ENCODE measurements at regions not wholly inside any gene's neighbourhood (a gene's known extent, or its start where the extent isn't known, plus 50 kb on each side); places are given as distances from the start of the nearest gene placed in this dataset.

DNA sequence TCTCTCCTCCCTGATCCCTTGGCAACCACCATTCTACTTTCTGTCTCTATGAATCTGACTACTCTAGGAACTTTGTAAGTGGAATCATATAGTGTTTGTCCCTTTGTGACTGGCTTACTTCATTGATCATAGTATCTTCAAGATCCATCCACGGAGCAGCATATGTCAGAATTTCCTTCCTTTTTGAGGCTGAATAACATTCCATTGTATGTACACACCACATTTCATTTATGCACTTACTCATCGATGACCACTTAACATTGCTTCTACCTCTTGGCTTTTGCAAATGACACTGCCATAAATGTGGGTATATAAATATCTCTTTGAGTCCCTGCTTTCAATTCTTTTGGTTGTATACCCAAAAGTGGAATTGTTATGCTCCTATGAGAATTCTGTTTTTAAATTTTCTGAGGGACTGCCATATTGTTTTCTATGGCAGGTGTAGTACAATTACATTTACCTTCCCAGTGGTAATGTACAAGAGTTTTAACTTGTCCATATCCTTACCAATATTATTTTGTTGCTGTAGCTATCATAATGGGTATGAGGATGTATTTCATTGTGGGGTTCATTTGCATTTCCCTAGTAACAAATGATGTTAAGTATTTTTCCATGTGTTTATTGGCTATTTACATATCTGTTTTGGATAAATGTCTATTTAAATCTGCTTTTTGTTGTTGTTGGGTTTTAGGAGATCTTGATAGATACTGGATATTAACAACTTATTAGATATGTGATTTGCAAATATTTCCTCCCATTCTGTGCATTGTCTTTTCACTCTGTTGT, 466.1 kb downstream of the C4orf33 start:
- DNase-seq, result no peak

DNA sequence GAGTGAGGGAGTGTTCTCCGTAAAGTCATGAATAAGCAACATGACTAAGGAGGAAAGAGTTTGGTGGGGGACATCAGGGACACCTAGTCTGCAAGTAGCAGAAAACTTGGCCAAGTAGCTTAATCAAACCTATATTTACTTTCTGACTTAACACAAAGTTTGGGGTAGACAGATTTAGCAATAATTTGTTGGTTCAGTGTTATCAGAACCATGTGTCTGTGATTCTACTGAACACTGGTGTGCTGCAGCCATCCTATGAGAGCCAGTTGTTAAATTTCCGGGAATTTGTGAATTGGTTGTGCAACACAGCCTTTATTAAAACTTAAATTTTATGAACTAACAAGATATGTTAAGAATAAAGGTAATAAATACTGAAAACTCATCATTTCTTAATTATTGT, 469.3 kb downstream of the C4orf33 start:
- no peak for DNase-seq

DNA sequence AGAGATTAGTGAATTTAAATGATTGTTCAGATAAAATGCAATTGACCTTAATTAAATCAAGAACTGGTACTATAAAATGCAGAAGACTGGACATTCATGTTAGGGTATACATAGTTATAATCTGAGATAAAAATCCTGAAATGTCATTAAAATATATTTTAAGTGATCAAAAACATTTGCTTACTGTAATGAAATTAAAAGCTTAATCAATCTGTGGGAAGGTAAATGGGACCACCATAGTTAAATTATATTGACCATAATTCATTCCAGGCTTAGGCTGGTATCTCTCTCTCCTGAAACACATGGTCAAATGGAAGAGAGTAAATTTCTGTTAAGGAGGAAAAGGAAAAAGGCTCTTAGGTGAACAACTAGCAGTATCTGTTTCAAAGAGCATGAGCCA, 474.4 kb downstream of the C4orf33 start:
- no peak for DNase-seq

DNA sequence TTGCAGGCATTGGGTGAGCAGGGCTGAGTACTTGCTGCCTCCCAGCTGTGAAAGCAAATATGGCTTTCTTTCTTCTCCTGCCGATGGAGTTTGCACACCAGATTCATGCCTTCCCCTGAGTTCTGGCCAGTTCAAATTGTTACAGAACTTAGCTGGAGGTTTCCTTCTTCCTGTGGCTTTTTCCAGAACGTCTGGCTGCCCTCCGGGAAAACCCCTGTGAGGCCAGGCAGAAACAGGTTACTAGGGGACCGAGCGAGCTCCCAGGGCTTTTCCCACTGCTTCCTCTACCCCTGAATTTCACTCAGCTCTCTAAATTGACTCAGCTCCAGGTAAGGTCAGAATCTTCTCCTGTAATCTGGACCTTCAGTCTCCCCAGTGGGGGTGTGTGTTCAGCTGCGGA, 482.4 kb downstream of the C4orf33 start:
- no peak for DNase-seq

DNA sequence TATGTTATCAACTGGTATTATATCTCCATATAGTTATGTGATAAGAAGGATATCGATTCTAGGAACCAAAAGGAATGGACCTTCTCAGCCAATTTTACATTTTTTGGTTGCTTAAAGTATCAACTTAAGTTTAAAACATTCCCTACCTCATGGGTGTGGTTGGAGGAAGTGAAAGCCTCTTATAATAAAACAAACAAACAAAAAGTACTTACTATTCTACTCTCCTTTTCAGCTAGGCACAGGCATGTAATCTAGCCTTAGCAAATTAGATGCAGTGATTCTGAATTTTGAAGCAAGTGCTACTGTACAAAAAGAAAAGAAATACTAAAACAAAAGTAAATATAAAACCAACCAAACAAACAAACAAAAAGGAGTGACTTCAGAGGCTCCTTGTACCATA, 485.4 kb downstream of the C4orf33 start:
- no peak for DNase-seq

DNA sequence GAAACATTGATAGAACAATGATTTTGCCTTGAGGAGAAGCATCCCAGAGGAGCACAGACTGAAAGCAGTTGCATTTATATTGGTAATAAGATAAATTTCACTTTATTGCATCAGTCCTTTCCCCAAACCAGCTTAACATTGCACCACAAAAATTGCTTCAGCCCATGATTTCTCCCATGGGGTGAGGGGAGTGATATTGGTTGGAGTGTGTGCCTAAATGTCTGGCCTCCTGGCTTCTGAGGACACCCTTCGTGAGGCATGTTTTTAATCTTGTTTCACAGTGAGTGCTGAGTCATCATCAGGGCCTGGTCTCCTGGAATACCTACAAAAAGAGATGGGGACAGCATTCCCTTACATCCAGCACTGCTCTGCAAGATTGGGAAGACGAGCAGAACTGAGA, 487.9 kb downstream of the C4orf33 start:
- no peak for DNase-seq

DNA sequence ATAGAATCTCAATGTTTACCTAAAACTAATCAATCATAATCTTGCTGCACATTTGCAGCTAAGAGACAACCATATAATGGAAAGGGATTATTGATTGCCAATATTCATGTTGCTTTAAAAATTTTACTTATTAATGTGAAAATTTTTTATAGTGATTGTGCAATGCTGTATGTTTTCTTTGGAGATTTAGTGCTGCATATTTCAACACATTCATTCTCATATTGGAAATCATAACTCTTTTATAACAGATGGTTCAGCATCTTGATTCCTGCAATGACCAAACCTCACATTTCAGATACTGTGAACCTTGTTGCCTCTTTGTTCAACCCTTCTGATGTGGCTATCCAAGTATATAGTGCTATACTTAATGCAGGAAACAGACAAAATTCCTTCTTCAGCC, 502.6 kb downstream of the C4orf33 start:
- no peak for DNase-seq

DNA sequence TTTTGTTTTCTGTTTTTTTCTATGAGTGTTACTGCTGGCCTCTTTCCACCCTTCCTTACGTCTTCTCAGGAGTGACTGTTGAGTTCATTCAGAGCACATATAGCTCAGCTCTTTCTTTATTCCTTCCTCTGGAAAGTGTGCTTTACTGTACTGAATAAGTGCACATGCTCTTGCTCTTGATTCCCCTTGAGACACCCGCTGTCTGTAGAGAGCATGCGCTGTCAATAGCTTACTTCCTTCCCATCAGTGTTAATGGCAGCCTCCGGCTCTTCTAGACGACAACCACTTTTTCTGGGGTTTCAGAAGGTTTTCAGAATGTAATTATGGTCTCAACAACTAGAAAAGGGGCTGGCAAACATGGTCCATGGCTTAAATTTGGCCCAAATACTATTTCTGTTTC, 504.9 kb downstream of the C4orf33 start:
- no peak for DNase-seq

DNA sequence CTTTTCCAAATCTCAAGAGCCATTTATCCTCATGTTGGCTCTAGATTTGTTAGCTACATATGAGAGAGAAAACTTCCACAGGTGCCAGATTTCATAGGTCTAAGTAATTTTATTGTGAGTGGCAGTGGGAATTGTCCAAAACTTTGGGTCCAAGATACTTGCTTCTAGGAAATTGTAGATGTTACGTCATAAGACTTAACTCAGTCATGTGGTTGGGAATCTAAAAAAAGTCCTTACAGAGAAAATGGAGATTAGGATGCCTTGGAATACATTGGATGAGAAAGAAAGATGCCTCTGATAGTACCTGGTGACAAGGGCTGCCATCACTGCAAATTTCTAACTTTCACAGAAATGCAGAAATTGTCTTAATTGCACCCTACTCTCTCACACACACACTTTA, 506.5 kb downstream of the C4orf33 start:
- no peak for DNase-seq

DNA sequence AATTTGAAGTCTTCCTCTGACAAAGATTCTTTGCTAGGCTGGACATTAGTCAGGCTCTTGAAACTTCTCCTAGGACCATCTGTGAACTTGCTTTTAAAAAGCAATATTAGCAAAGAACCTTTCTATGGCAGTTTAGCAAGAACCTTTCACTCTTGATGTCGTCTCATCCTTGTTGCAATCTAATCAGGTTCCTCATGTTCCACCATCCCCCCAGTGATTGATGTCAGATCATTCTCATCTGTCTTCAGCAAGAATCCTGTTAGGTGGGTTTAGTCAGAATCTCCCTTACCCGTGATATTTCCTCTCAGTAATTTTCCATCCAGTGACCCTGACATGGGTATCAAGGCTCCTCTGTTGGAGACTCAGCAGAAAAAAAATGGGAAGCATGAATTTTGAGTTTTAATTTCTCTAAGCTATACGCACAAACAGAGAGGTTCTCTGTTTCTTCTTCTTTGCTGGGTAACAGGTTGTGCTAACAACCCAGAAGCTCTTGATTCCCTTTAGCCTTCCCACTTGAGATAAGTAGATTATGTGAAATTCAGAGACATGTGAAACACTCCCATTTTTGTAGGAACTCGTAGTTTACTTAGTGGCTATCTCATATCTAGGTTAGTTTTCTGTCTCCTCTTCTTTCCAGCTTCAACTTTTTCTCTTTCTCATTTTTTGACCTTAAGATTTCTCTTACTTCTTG, 507.4 kb downstream of the C4orf33 start:
- no peak for DNase-seq

DNA sequence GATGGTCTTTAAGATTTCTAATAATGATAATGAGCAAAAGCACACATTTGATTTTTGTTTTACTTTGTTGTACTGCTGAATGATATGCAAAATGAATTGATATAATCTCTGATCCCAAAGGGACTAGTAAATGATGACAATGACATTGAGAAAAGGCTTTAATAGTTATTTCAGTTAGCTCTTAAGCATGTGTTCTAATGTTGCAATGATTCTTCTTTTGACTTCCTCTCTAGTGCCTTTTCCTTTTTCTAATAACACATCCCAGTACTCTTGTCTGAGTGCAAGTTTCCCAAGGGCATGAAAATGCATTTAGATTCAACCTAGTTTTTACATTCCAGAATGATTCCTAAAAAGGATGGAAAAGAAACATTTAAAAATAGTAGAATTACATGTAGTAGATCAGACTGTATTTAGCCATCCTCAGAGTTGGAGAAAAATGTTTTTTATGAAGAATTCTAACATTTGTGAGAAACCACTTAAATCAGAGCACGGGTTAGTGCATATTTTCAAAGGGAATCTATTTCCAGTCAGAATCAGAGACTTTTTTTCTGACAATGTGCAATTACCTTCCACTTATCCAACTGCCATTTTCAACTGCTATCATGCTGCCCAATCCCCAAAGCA, 508.8 kb downstream of the C4orf33 start:
- DNase-seq, result no peak

DNA sequence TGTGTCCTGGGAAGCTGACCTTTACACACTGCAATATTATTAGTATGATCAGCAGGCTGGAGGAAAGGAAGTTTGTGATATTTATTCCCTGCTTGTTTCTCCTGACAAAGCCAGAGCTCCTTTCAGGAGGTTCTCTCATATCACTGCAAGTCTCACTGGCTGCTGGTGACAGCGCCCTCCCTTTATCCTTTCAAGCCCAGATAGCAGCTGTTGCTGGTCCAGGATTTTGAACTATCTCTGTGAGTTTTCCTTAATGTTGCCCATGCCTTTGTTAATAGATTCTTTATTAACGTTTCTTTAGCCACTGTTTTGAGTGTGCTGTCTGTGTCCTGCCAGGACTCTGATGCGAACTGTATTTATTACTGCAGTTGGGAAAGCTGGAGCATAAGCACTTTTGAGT, 518.7 kb downstream of the C4orf33 start:
- DNase-seq, result no peak

DNA sequence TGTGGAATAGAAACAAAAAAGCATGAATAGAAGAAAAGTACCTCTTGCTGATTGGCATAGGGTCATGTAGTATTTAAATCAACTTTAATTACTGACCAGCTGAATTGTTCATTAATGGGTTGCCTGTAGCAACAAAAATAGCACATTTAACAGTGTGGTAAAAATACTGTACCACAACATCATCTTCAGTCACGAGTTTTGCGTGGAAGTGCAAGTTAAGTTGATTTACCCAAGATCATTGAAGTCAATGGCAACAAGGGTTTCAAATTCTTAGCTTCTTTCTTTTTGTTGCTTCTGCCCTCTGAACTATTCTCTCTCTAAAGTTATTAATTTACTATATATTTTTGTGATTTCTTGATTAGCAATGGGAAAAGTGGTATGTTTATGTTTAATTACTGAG, 526.6 kb downstream of the C4orf33 start:
- DNase-seq, result no peak

DNA sequence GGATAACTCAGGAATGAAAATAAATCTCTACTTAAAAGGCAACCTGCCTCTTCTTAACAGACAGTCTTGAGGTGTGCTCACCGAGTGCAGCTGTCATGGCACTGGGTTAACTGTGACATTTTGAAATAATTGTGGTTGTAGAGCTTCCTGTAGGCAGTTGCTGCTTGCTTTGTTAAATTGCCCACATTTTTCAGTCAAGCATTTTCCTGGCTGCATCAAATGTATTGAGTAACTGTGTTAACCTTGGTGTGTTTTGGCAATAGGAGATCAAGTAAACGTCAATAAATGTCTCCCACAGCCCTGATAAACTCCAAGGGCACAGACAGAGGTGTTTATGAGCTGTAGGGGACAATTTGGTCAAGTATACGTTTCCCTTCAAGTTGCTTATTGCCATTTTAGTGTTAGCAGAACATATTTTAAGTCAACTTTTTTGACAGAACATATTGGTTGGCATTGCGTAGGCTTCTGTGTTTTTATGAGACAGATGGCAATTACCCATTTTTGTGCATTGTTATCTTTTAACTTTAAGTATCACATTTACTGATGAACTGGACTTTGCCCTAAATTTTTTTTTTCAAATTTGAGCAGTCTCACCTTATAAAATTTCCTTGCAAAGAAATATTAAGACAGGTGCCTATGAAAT, 527.4 kb downstream of the C4orf33 start:
- DNase-seq, result no peak

DNA sequence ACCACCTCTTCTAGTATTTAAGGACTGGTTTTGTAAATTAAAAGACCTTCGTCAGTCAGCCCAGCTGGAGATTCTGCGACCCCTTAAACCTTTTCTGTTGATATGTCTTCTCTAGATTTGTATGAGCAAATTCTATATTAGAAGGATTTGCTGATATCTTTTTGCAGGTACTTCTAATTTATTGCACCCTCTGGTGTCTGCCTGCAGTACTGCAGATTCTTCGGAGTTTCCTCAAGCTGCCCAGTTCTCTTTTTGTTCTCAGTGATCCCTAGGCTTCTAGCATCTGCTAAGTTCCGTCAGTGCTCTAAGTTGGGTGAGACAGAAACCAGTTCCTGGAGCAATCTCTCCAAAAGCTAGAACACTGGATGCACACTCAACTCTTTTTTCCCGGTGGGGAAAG, 545.2 kb downstream of the C4orf33 start:
- DNase-seq, result peak; percentile 22

DNA sequence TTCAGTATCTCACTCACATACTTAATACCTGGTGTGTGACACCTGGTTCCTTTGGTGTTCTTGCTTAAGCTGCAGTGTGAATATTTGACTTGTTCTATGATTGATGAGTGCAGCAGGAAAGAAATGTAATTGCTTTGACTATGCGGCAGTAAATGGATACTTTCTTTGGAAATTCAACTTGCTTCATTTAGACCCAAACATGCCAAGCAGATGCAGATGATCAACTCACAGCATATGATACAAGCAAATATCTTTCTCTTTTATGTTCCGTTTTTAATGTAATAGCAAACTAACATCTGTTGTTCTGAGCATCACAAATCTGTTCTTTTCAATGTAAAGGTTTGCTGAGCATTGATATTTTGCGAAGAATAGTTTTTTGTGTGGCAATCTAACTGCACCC, 549.5 kb downstream of the C4orf33 start:
- no peak for DNase-seq

DNA sequence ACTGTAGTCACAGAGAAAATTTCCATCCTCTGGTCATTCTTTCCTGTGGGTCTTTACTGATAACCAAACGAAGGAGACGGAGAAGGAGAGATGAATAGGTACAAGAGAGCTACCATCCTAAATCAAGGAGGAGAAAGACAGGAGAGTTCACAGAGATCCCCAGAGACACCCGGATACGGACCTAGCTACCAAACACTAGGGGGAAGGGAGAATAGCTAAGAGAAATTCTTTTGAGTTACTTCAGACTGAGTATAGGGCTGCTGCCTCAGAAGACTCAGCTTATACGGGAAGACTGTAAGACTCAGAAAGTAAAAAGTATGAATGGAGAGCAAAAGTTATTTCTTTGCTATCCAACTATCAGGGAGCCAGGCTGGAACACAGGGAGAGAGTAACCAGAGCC, 572.1 kb downstream of the C4orf33 start:
- DNase-seq, result no peak

DNA sequence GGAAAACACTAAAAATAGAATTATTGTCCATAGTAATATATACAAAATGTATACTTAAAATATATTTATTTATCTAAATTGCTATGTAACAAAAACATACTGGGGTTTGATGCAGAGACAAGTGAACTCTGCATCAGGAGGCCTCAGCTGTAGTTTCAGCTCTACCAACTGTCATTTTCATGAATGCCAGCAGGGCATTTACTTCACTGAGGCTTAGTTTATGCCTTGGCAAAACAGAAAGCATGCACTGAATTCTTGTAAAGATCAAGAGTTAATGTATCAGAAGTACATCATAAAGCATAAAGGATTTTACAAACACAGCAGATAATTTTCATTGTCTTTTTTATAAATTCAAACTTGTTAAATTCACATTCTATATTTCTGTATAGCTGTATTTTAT, 577.0 kb downstream of the C4orf33 start:
- no peak for DNase-seq

DNA sequence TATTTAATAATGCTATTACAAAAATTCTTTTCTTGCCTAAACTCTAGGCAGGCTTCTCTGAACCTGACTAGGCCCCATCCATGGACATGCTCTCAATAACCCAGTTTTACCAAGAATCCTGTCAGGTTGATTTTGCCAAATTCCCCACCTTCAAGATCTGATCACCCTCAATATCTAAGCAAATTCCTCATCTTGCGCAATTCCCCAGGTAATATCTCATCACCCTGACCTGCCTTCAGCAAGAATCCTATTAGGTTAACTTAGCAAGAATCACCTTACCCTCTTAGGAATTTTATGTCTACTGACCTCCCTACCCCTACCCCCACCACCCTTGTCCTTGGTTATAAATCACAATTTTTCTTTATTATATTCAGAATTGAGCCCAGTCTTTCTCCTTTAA, 579.1 kb downstream of the C4orf33 start:
- no peak for DNase-seq

DNA sequence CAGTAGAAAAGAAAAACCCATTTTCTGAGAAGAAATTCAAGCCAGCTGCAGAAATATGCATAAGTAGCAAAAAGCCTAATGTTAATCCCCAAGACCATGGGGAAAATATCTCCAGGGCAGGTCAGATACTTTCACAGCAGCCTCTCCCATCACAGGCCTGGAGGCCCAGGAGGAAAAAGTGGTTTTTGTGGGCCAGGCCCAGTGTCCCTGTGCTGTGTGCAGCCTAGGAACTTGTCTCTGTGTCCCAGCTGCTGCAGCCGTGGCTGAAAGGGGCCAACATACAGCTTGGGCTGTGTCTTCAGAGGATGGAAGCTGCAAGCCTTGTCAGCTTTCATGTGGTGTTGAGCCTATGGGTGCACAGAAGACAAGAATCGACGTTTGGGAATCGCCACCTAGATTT, 581.0 kb downstream of the C4orf33 start:
- DNase-seq, result no peak

DNA sequence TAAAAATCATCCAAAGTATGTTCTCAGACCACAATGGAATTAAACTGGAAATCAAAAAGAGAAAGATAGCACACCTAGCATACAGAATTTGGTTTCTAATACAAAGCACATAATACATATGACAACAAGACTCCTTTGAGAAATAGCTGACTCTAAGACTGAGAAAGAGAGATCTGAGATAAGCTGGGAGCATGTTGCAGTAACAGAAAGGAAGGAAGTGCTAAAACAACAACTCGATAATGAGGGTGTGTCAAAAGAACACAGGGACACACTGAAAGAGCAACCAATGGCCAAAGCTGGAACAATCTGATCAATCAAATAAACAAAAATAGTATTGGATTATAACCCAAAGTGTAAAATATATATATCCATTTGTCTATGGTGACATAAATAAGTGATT, 586.6 kb downstream of the C4orf33 start:
- DNase-seq, result no peak

DNA sequence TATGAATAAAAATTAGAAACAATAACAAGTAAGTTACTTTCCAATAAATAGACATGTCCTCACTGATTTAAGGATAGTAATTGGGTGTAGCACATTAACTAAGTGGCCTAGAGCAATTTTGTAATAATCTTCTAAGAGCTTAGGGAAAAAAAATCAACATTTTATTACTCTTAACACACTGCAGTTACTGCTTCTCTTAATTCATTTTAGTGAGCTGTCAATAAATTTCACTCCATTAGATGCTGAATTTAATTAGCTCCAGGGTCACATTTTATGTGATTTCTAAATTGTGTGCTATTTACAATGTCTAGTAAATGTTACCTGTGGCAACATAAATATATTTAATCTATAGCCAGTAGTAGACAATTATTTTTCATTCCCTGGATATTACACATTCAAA, 612.0 kb downstream of the C4orf33 start:
- no peak for DNase-seq

DNA sequence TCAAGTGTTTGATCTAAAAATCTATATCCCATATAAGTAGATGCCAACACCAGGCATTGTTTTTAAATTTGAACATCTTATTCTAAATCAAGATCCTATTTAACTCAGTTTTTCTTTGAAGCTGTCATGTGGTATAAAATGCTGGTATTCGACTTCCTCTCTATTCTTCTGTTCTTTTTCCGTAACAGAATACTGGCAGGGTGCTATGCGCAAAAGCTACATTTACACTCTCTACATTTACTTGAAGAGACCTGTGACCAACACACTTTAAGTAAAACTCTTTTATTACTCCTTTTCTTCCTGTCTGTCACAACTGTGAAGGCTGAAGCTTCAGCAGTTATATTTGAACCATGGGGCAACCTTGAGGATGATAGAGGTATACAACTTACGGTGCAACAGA, 612.8 kb downstream of the C4orf33 start:
- no peak for DNase-seq

DNA sequence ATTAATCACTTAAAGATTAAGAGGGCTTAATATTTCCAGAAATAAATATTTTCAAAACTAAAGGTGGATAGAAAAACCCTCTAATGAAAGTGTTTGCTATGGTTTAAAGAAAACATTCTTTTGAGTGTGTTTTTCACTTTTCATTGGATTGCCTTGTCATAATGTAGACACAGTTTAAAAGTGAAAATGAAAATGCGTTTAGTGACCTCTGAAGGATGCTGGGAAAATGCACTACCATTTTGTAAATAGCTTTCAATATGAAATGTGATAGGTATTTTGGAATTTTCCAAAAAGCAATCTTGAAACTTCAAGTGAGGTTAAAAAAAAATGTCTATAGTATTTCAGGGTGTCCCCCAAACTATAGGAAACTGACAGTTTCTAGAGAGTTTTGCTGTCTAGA, 642.2 kb downstream of the C4orf33 start:
- no peak for DNase-seq
